Common myeloid progenitor, CD34-positive (primary cell): ENCODE measurements at regions not wholly inside any gene's neighbourhood (a gene's known extent, or its start where the extent isn't known, plus 50 kb on each side); places are given as distances from the start of the nearest gene placed in this dataset.
A peak's percentile ranks its signal among the peaks of the same experiment; 100 is the strongest.

Source experiments
- CTCF ChIA-PET: fragments of 350-600 bp; sonication (Branson Sonifier 250); formaldehyde crosslinking; loops from one replicate; lab custom pipeline; 2021; ENCODE audit warnings: antibody characterized with exemption; lab: Charles Lee
- POLR2A ChIA-PET: fragments of 350-600 bp; sonication (Branson Sonifier 250); formaldehyde crosslinking; loops from one replicate; lab custom pipeline; 2021; ENCODE audit warnings: antibody characterized with exemption; lab: Charles Lee
- DNase-seq, 3 donors: peaks; one replicate each; pipeline versions ENCODE4 v3.0.0 to v3.0.0-alpha.2; 2013
- H3K27ac ChIP-seq, 2 experiments: 1 replicate in 1 of 2; 2 replicates in 1 of 2; pipeline ENCODE4 v1.7.0; 2013; ENCODE audit warnings: inconsistent platforms in 2 of 2, low read length in 2 of 2, mild to moderate bottlenecking in 2 of 2, low read depth in 1 of 2, moderate library complexity in 1 of 2; ENCODE audit not compliant: severe bottlenecking in 2 of 2, insufficient read depth in 1 of 2, poor library complexity in 1 of 2
- H3K27me3 ChIP-seq, 5 experiments: replicated peaks in 2 of 5; 1 replicate in 3 of 5; 2 replicates in 2 of 5; pipeline versions ENCODE4 v1.6.1 to v1.7.0; 2013; ENCODE audit warnings: low read length in 4 of 5, mild to moderate bottlenecking in 2 of 5, moderate library complexity in 2 of 5, inconsistent platforms in 1 of 5; ENCODE audit not compliant: insufficient read depth in 5 of 5, control insufficient read depth in 4 of 5
- H3K36me3 ChIP-seq, 4 experiments: 1 replicate in 2 of 4; 2 replicates in 2 of 4; pipeline versions ENCODE4 v1.6.1 to v1.7.0; 2013; ENCODE audit warnings: low read length in 3 of 4, control low read depth in 1 of 4, mild to moderate bottlenecking in 1 of 4; ENCODE audit not compliant: control insufficient read depth in 4 of 4, insufficient read depth in 4 of 4
- H3K4me1 ChIP-seq, 4 experiments: 1 replicate in 3 of 4; 2 replicates in 1 of 4; pipeline versions ENCODE4 v1.6.1 to v1.7.1; 2013; ENCODE audit warnings: low read length in 3 of 4, mild to moderate bottlenecking in 3 of 4, control low read depth in 1 of 4, inconsistent platforms in 1 of 4, moderate library complexity in 1 of 4; ENCODE audit not compliant: control insufficient read depth in 4 of 4, insufficient read depth in 4 of 4; ENCODE audit errors: control extremely low read depth in 1 of 4
- H3K4me3 ChIP-seq, 7 experiments: 1 replicate in 4 of 7; 2 replicates in 3 of 7; pipeline versions ENCODE4 v1.5.1 to v1.7.0; 2013; ENCODE audit warnings: mild to moderate bottlenecking in 7 of 7, low read length in 6 of 7, moderate library complexity in 6 of 7, inconsistent platforms in 2 of 7, low read depth in 2 of 7, control low read depth in 1 of 7; ENCODE audit not compliant: insufficient read depth in 4 of 7, control insufficient read depth in 1 of 7; ENCODE audit errors: extremely low read depth in 1 of 7
- H3K9me3 ChIP-seq, 5 experiments: 1 replicate in 4 of 5; 2 replicates in 1 of 5; pipeline versions ENCODE4 v1.6.1 to v1.7.1; 2013; ENCODE audit warnings: low read length in 4 of 5, mild to moderate bottlenecking in 2 of 5, inconsistent platforms in 1 of 5, low read depth in 1 of 5, moderate library complexity in 1 of 5; ENCODE audit not compliant: control insufficient read depth in 4 of 5, insufficient read depth in 2 of 5; ENCODE audit errors: control extremely low read depth in 1 of 5
- WGBS: methylation state at CpG from one replicate; pipeline ENCODE4 v1.1.5; 2013; ENCODE audit not compliant: insufficient coverage; 5-methylcytosine and 5-hydroxymethylcytosine counted together

DNA sequence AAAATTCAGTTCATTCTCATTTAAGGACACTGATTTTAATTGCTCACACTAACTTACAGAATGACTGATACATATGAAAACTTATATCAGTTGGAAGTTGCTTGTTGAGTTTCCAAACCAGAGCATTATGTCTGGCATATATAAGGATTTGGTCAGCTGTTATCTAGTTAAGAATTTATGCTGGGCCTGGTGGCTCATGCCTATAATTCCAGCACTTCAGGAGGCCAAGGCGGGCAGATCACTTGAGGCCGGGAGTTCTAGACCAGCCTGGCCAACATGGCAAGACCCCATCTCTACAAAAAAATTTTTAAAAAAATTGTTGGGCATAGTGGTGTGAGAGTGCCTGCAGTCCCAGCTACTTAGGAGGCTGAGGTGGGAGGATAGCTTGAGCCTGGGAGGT, 73.1 kb downstream of the SPRY1 start:
- no peaks in the 10 kb centered on the region for H3K4me1 ChIP-seq
- CTCF ChIA-PET = interaction anchor here (1.1 to 1.6 kb wide), 3 partner anchors 10 to 191 kb away, joined by 3 read pairs; no protein-coding TSS in a partner anchor
- H3K4me3 ChIP-seq = no peak overlapping the region
- no peak for DNase-seq
- no peaks in the 10 kb centered on the region for H3K27me3 ChIP-seq
- no peaks in the 10 kb centered on the region for H3K9me3 ChIP-seq
- POLR2A ChIA-PET = no interaction called here
- no peak overlapping the region for H3K27ac ChIP-seq
- no peaks in the 10 kb centered on the region for H3K36me3 ChIP-seq
- WGBS = no CpG with 5 or more reads among the region's 2 CpGs

DNA sequence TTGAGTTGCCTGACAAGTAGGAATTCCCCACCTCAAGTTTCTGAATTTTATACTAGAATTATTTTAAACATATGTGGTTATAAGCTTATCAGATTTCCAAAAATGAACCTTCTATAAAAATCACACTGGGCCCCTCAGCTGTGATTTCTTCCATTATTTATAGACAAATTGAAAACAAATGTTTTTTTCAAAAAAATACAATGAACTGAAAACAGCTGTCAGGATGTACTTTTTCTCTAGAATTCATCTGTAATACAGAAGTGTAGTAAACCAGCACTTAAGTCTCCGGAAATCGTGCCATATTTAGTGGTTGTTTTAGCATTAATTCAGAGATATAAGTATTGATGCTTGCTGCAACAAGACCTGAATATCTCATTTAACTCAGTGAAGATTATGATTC, 74.0 kb downstream of the SPRY1 start:
- no peaks in the 10 kb centered on the region for H3K9me3 ChIP-seq
- H3K4me1 ChIP-seq = no peaks in the 10 kb centered on the region
- ChIA-PET POLR2A (no interaction called here), CTCF (no interaction called here)
- no peak for DNase-seq
- no CpG with 5 or more reads among the region's 2 CpGs for WGBS
- no peaks in the 10 kb centered on the region for H3K36me3 ChIP-seq
- H3K27me3 ChIP-seq = no peaks in the 10 kb centered on the region
- H3K4me3 ChIP-seq = no peak overlapping the region
- no peak overlapping the region for H3K27ac ChIP-seq

DNA sequence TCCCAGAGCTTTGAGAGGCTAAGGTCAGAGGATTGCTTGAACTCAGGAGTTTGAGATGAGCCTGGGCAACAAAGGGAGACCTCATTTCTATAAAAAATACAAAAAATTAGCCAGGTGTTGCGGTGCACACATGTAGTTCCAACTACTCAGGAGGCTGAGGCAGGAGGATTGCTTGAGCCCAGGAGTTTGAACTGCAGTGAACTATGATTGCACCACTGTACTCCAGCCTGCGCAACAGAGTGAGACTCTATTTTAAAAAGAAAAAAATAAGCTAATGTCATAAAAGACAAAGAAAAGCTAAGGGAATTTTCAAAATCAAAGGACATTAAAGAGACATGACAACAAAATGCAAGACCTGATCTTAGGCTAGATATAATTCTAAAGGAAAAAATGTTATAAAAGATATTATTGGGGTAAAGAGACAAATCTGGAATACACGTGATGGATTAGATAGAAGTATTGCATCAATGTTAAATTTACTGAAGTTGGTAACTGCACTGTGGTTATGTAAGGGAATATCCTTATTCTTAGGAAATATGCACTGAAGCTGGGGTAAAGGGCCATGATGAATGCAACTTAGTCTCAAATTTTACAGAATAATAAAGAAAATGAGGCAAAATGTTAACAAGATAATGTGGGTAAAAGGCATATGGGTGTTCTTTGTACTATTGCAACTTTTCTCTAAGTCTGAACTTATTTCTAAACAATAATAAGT, 75.2 kb downstream of the SPRY1 start:
- no peaks in the 10 kb centered on the region for H3K36me3 ChIP-seq
- H3K9me3 ChIP-seq = no peaks in the 10 kb centered on the region
- no peak for DNase-seq
- no peaks in the 10 kb centered on the region for H3K4me1 ChIP-seq
- 95% methylated on average over 2 of the region's 3 CpGs for WGBS
- no peak overlapping the region for H3K27ac ChIP-seq
- H3K4me3 ChIP-seq = no peak overlapping the region
- CTCF ChIA-PET = interaction anchor here (1.2 to 1.5 kb wide), 3 partner anchors 17 to 48 kb away, joined by 3 to 6 read pairs (median 3); no protein-coding TSS in a partner anchor
- no peaks in the 10 kb centered on the region for H3K27me3 ChIP-seq
- POLR2A ChIA-PET = no interaction called here

DNA sequence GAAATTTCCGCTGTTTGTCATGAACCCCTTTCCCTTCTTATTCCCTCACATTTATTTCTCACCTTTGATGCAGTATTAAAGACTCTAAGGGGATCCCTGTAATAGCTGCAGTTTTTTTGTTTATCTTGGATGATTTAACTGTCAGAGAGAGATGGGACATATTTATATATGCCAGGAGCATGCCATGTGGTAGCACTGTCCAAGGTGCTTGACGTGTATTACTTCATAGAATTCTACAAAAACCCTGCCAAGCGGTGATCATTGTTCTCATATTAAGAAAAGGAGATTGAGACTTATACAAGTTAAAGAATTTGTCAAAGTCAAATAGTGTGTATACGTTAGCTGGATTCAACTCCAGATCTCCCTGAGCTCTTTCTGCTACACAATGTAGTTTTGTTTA, 78.2 kb downstream of the SPRY1 start:
- Histone ChIP-seq H3K27ac (no peak overlapping the region), H3K36me3 (no peaks in the 10 kb centered on the region), H3K9me3 (no peaks in the 10 kb centered on the region), H3K27me3 (no peaks in the 10 kb centered on the region), H3K4me3 (no peak overlapping the region), H3K4me1 (peaks cover 6 to 29% (median 21%) of the 10 kb centered on the region in 4 experiments)
- ChIA-PET POLR2A (no interaction called here), CTCF (interaction anchor here (1.6 kb wide), 1 partner anchor 12 kb away, joined by 4 read pairs; no protein-coding TSS in a partner anchor)
- WGBS = 100% methylated on average over 1 of the region's 4 CpGs
- no peak for DNase-seq

DNA sequence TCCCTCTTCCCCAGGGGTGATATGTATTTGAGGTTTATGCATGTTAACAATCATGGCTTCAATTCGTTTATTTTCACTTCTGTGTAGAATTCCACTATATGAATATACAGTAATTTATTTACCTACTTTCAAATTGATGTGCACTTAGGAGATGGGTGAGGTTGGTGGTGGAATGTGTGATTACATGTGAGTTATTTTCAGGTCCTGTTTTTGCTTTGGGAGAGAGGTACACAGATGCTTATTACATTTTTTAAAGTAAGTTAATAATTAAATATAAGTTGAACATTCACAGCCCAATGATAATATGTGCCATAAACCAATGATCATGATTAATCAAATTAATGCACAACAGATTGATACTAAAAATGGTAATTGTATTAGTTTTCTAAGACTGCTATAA, 79.5 kb downstream of the SPRY1 start:
- Histone ChIP-seq H3K9me3 (no peaks in the 10 kb centered on the region), H3K27me3 (no peaks in the 10 kb centered on the region), H3K27ac (no peak overlapping the region), H3K4me1 (peaks cover 6 to 31% (median 24%) of the 10 kb centered on the region in 4 experiments), H3K4me3 (no peak overlapping the region), H3K36me3 (no peaks in the 10 kb centered on the region)
- ChIA-PET CTCF (interaction anchor here (0.7 to 2.1 kb wide), 5 partner anchors 13 to 89 kb away, joined by 3 to 7 read pairs (median 4); no protein-coding TSS in a partner anchor), POLR2A (no interaction called here)
- DNase-seq = no peak
- WGBS = no CpG with 5 or more reads among the region's 1 CpG

DNA sequence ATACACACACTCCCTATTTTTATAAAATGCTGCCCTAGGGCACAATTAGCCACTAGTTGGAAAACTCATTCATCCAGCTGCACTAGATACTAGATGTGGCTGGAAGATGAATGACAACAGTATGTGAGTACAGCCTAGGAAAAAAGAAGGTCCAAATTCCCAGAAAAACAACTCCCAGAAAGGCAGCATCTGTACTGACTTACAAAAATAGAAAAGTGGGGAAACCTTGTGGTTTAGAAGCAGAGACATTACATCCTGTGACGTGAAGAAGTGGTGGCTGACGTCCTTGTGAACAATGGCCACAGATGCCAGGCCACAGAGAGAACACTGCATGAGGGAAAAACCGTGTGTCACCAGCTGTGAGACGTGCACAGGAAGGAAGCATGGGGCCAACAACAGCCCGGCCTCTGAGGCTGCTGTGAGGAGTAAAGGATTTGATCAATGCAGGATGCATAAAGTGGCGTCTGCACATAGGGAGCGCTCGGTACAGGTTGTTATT, 81.2 kb downstream of the SPRY1 start:
- H3K36me3 ChIP-seq = no peaks in the 10 kb centered on the region
- H3K4me1 ChIP-seq = peaks cover 6 to 31% (median 24%) of the 10 kb centered on the region in 4 experiments
- ChIA-PET POLR2A (interaction anchor here (1.0 to 1.2 kb wide), 2 partner anchors 34 to 78 kb away, joined by 3 to 13 read pairs; no protein-coding TSS in a partner anchor), CTCF (interaction anchor here (0.6 to 2.1 kb wide), 8 partner anchors 10 to 183 kb away, joined by 3 to 7 read pairs (median 4); no protein-coding TSS in a partner anchor)
- peak overlapping the region in 1 of 7 experiments; percentile 21 for H3K4me3 ChIP-seq
- 0% methylated on average over 5 of the region's 8 CpGs for WGBS
- H3K9me3 ChIP-seq = no peaks in the 10 kb centered on the region
- DNase-seq = peak; percentile 91 to 97 (median 96)
- H3K27ac ChIP-seq = no peak overlapping the region
- no peaks in the 10 kb centered on the region for H3K27me3 ChIP-seq

DNA sequence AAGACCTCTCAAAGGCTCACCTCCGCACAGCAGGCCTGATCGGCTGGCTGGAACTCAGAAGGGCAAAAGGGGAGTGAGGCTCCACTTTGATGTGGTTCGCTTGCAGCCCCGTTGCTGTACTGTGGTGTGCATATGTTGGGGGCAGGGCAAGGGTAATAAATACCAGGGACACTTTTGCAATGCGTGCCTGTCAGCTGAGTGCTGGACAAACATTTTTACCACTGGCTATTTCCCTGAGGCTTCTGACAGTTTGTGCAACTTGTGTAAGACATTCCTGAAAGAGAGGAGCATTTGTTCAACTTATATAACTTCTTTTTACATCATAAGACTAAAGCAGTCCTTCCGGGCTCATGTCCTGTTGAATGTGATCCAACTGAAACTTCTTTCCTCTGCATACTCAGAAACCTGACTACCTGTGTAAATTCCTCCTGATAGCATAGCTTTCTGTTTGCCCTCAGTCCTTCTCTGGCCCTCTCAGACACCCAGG, 82.3 kb downstream of the SPRY1 start:
- ChIA-PET CTCF (interaction anchor here (0.7 to 2.0 kb wide), 5 partner anchors 9 to 85 kb away, joined by 3 to 14 read pairs (median 4); no protein-coding TSS in a partner anchor), POLR2A (interaction anchor here (0.6 to 0.7 kb wide), 2 partner anchors 35 to 143 kb away, joined by 3 read pairs; no protein-coding TSS in a partner anchor)
- H3K27ac ChIP-seq = no peak overlapping the region
- peak in 1 of 3 donors; percentile 25 for DNase-seq
- H3K4me3 ChIP-seq = no peak overlapping the region
- peaks cover 6 to 31% (median 24%) of the 10 kb centered on the region in 4 experiments for H3K4me1 ChIP-seq
- WGBS = 84% methylated on average over 6 of the region's 6 CpGs
- no peaks in the 10 kb centered on the region for H3K36me3 ChIP-seq
- no peaks in the 10 kb centered on the region for H3K27me3 ChIP-seq
- H3K9me3 ChIP-seq = no peaks in the 10 kb centered on the region
